ENCODE measurements at regions not wholly inside any gene's neighbourhood (a gene's known extent, or its start where the extent isn't known, plus 50 kb on each side); places are given as distances from the start of the nearest gene placed in this dataset.

GRCh38 chr18:68098655-68099054 is 582.1 kb upstream of the DSEL start:
- TF ChIP-seq POLR2AphosphoS5 (IDR thresholded peaks at IDR 0.05; ENCODE audit: low read depth, low read length) (no peak), POLR2A (IDR thresholded peaks at IDR 0.05; ENCODE audit: low read depth, low read length) (no peak)

Data from GM12891 (cell line).